GM12878 (cell line): ENCODE measurements at regions not wholly inside any gene's neighbourhood (a gene's known extent, or its start where the extent isn't known, plus 50 kb on each side); places are given as distances from the start of the nearest gene placed in this dataset.

ENCODE experiments used
- ATAC-seq: fragments of 200-7000 bp; cut with Tn5 transposase; 3 replicates; pipeline ENCODE4 v1.9.1; 2020; ENCODE audit warnings: mild to moderate bottlenecking, moderate library complexity
- BruUV-seq: library from RNA; stranded (reverse); fragments of 400-500 nt; replicated peaks from 2 replicates; lab custom pipeline; 2021; lab: Mats Ljungman, UMichigan
- CTCF ChIA-PET: fragments of 300-600 bp; sonication (Branson Sonifier 250); formaldehyde crosslinking; extraction: SDS; loops from one replicate; lab custom pipeline; 2021; ENCODE audit warnings: inconsistent platforms; lab: Yijun Ruan, JAX
- POLR2A ChIA-PET: fragments of 350-600 bp; formaldehyde crosslinking; extraction: SDS; loops from one replicate; lab custom pipeline; 2021; ENCODE audit warnings: inconsistent platforms; lab: Charles Lee
- RAD21 ChIA-PET: fragments of 300-600 bp; sonication (Branson Sonifier 250); formaldehyde crosslinking; loops from one replicate; lab custom pipeline; 2023; ENCODE audit warnings: antibody characterized with exemption; ENCODE audit not compliant: unreplicated experiment; lab: Charles Lee
- SMC1A ChIA-PET: fragments of 300-600 bp; sonication (Branson Sonifier 250); formaldehyde crosslinking; loops from one replicate; lab custom pipeline; 2023; ENCODE audit not compliant: unreplicated experiment, uncharacterized antibody; lab: Charles Lee
- DNase-seq: peaks from one replicate; pipeline ENCODE4 v3.0.0-alpha.2; 2011; ENCODE audit warnings: low read depth, low spot score
- FAIRE-seq: peaks from 3 replicates; lab custom pipeline; 2011; peaks lifted over from hg19 to GRCh38; lab: Jason Lieb, UNC
- H2AFZ ChIP-seq: 2 replicates; pipeline ENCODE4 v1.6.0; 2011; ENCODE audit warnings: low read depth, low read length, control low read depth; ENCODE audit not compliant: control insufficient read depth
- H3K27ac ChIP-seq: 2 replicates; pipeline ENCODE4 v1.5.1; 2011; ENCODE audit warnings: control low read depth; ENCODE audit not compliant: control insufficient read depth, insufficient read depth
- H3K27me3 ChIP-seq, 2 experiments: replicated peaks in 1 of 2; 2 replicates each; pipeline versions ENCODE4 v1.6.0 to v1.6.1; 2011; ENCODE audit warnings: low read length in 1 of 2; ENCODE audit not compliant: control insufficient read depth in 2 of 2, insufficient read depth in 2 of 2
- H3K36me3 ChIP-seq, 2 experiments: 2 replicates each; pipeline ENCODE4 v1.5.1; 2011; ENCODE audit warnings: low read length in 1 of 2; ENCODE audit not compliant: control insufficient read depth in 2 of 2, insufficient read depth in 2 of 2
- H3K4me1 ChIP-seq: 2 replicates; pipeline ENCODE4 v1.6.1; 2011; ENCODE audit warnings: mild to moderate bottlenecking, low read length, moderate library complexity, mixed read lengths; ENCODE audit not compliant: control insufficient read depth, insufficient read depth
- H3K4me2 ChIP-seq: 2 replicates; pipeline ENCODE4 v1.6.0; 2011; ENCODE audit warnings: control low read depth; ENCODE audit not compliant: control insufficient read depth, insufficient read depth
- H3K4me3 ChIP-seq: fragments of 200-600 bp; sonication (generic); 2 replicates; pipeline ENCODE4 v1.5.1; 2016
- H3K79me2 ChIP-seq: 2 replicates; pipeline ENCODE4 v1.6.0; 2011; ENCODE audit warnings: low read length; ENCODE audit not compliant: control insufficient read depth, insufficient read depth
- H3K9ac ChIP-seq: 2 replicates; pipeline ENCODE4 v1.8.0; 2011; ENCODE audit warnings: low read length, control low read depth, mixed read lengths; ENCODE audit not compliant: control insufficient read depth, insufficient read depth
- H3K9me3 ChIP-seq: replicated peaks from 3 replicates; pipeline ENCODE4 v1.5.1; 2011; ENCODE audit warnings: mild to moderate bottlenecking, low read length; ENCODE audit not compliant: control insufficient read depth, insufficient read depth
- H4K20me1 ChIP-seq: 2 replicates; pipeline ENCODE4 v1.6.0; 2011; ENCODE audit not compliant: control insufficient read depth, insufficient read depth
- GATAD2B ChIP-seq: fragments of 450-650 bp; conservative IDR thresholded peaks from 2 replicates; pipeline ENCODE4 v1.6.1; 2017; ENCODE audit warnings: low read depth, mild to moderate bottlenecking, moderate library complexity
- MXI1 ChIP-seq: fragments of 150-350 bp; IDR thresholded peaks from 2 replicates; pipeline ENCODE4 v1.6.1; 2011; ENCODE audit warnings: low read depth, mild to moderate bottlenecking, inconsistent platforms, low read length, improper control_type of control experiment
- NRF1 ChIP-seq: conservative IDR thresholded peaks from 2 replicates; pipeline ENCODE4 v1.6.1; 2011; ENCODE audit warnings: mild to moderate bottlenecking, low read depth, low read length, improper control_type of control experiment
- PAX5 ChIP-seq: IDR thresholded peaks from 2 replicates; pipeline ENCODE4 v1.6.1; 2011; ENCODE audit warnings: low read depth, low read length, borderline replicate concordance
- POLR2A ChIP-seq: IDR thresholded peaks from 2 replicates; pipeline ENCODE4 v1.6.1; 2011; ENCODE audit warnings: low read depth, mild to moderate bottlenecking, low read length
- RAD51 ChIP-seq: fragments of 450-650 bp; IDR thresholded peaks from 2 replicates; pipeline ENCODE4 v1.6.1; 2016; ENCODE audit warnings: moderate library complexity, mild to moderate bottlenecking, inconsistent platforms
- ZSCAN29 ChIP-seq: fragments of 450-650 bp; IDR thresholded peaks from 2 replicates; pipeline ENCODE4 v1.6.1; 2017; ENCODE audit warnings: mild to moderate bottlenecking, moderate library complexity
- WGBS: methylation state at CpG from one replicate; pipeline ENCODE4 v1.1.6; 2016; ENCODE audit warnings: low lambda C conversion rate; ENCODE audit not compliant: insufficient replicate concordance, insufficient coverage; ENCODE audit errors: missing lambda C conversion rate; 5-methylcytosine and 5-hydroxymethylcytosine counted together
- in situ Hi-C: fragments of 300-500 bp; cut with MboI; formaldehyde crosslinking; loops from 9 replicates; pipeline ENCODE4 v1.14.3; 2018; ENCODE audit warnings: mixed read lengths
- intact Hi-C: fragments of 100-400 bp; cut with micrococcal nuclease; formaldehyde crosslinking; loops from one replicate; pipeline ENCODE4 v1.14.2; 2022; ENCODE audit not compliant: unreplicated experiment

DNA sequence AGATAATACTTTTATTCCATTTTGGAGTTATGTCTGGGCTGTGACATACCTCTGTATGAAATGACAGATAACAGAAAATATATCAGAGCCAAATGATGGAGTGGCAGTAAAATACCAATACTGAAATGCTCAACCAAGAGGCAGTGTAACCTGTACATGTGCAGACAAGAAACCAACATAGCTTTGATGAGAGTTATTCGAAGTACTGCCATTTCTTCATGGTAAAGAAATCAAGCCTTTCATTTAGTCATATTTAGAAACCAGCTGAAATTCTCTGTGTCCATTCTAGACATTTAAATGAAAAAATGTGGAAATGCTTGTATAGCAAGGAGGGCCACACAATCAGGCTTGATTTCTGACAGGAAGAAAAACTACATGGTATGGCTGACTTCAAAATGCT is 127.1 kb upstream of the PTPRZ1 start (continued):
- no peak for TF ChIP-seq PAX5

DNA sequence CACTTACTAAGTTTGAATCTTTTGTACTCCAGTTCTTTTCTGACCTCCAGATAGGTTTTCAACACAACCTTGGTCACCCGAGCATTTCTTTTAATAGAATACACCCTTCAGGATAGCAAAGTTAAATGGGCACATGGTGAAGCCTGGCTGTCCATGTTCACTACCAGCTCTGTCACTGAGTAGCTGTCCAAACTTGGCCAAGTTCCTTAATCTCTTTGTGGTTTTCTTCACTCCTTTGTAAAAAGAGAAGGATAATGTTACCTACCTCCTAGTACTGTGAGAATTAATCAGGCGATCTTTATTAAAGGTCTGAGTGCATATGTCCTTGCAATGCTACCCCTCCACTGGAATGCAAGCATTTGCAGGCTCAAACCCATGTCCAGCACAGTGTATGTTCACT is 128.1 kb upstream of the PTPRZ1 start:
- no peak for DNase-seq
- no peak overlapping the region for H3K4me2 ChIP-seq
- ATAC-seq = no peak
- H3K9me3 ChIP-seq = no peaks in the 10 kb centered on the region
- ChIA-PET SMC1A (no interaction called here), CTCF (no interaction called here), POLR2A (no interaction called here), RAD21 (no interaction called here)
- no peaks in the 10 kb centered on the region for H3K79me2 ChIP-seq
- WGBS = 0% methylated on average over 2 of the region's 2 CpGs
- FAIRE-seq = no peak
- no peak overlapping the region for H2AFZ ChIP-seq
- in situ Hi-C loops = loop anchor here (5.0 kb wide), 1 partner anchor 247 kb away; no protein-coding TSS in a partner anchor
- no TSS peak for BruUV-seq
- no peak overlapping the region for H3K4me3 ChIP-seq
- intact Hi-C loops = no loop called here
- no peak overlapping the region for H3K9ac ChIP-seq
- H4K20me1 ChIP-seq = no peaks in the 10 kb centered on the region
- H3K4me1 ChIP-seq = no peaks in the 10 kb centered on the region
- H3K36me3 ChIP-seq = no peaks in the 10 kb centered on the region
- no peak overlapping the region for H3K27ac ChIP-seq
- TF ChIP-seq ZSCAN29 (no peak), GATAD2B (no peak), RAD51 (no peak), NRF1 (no peak)
- no peaks in the 10 kb centered on the region for H3K27me3 ChIP-seq

DNA sequence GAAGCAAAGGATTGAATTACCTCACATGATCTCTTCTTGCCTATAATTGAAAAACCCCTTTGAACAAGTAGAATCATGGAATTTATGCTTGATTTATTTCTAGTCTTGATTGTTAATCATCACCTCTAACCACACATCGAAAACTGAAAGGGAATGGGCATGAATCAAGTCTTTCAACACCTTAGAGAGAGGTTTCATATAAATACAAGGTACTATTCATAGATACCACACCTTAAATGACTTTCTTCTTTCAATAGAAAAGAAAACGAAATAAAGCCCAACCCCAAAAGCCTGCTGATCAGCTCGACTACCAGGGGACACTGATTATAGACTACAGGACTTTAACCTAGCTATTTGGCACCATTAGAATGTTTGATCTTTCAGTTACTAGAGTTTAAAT is 128.6 kb upstream of the PTPRZ1 start:
- WGBS = 2% methylated on average over 3 of the region's 3 CpGs
- no peaks in the 10 kb centered on the region for H3K79me2 ChIP-seq
- FAIRE-seq (no peak), DNase-seq (no peak), ATAC-seq (peak; percentile 56)
- no TSS peak for BruUV-seq
- in situ Hi-C loops (no loop called here), intact Hi-C loops (no loop called here)
- TF ChIP-seq MXI1 (no peak), POLR2A (no peak)
- ChIA-PET POLR2A (no interaction called here), SMC1A (no interaction called here), RAD21 (no interaction called here), CTCF (no interaction called here)
- no peak overlapping the region for H2AFZ ChIP-seq
- H3K4me1 ChIP-seq = no peaks in the 10 kb centered on the region
- no peak overlapping the region for H3K4me2 ChIP-seq
- H3K27me3 ChIP-seq = no peaks in the 10 kb centered on the region
- H3K27ac ChIP-seq = no peak overlapping the region
- no peaks in the 10 kb centered on the region for H4K20me1 ChIP-seq
- no peaks in the 10 kb centered on the region for H3K36me3 ChIP-seq
- H3K9ac ChIP-seq = no peak overlapping the region
- no peak overlapping the region for H3K4me3 ChIP-seq
- H3K9me3 ChIP-seq = no peaks in the 10 kb centered on the region
